ENCODE measurements at regions not wholly inside any gene's neighbourhood (a gene's known extent, or its start where the extent isn't known, plus 50 kb on each side); places are given as distances from the start of the nearest gene placed in this dataset.
A peak's percentile ranks its signal among the peaks of the same experiment; 100 is the strongest.

GRCh38 chr3:87898971-87899370, 159.8 kb downstream of the CGGBP1 start:
- Histone ChIP-seq H3K9me3 (ENCODE audit: low read depth, low read length, poor library complexity, severe bottlenecking) (no peaks in the 10 kb centered on the region), H3K27ac (ENCODE audit: low read depth, low read length, poor library complexity, severe bottlenecking) (peak overlapping the region; percentile 22), H3K27me3 (replicated peaks; ENCODE audit: insufficient read depth, low read depth, low read length, poor library complexity) (no peaks in the 10 kb centered on the region), H3K4me3 (ENCODE audit: low read depth, low read length, poor library complexity, severe bottlenecking) (no peak overlapping the region), H3K36me3 (ENCODE audit: insufficient read depth, low read length, poor library complexity, severe bottlenecking) (no peaks in the 10 kb centered on the region), H3K4me1 (ENCODE audit: insufficient read depth, low read length, poor library complexity, severe bottlenecking) (peaks cover 9% of the 10 kb centered on the region)
- intact Hi-C loops (cut with micrococcal nuclease; ENCODE audit: unreplicated experiment), result no loop called here
- DNase-seq (ENCODE audit: low spot score), result peak; percentile 27
- ChIA-PET POLR2A (ENCODE audit: low non-redundant PET) (no interaction called here), CTCF (no interaction called here)
- no TSS peak for BruUV-seq (replicated peaks)
- no peak for TF ChIP-seq CTCF (conservative IDR thresholded peaks at IDR 0.05; ENCODE audit: low read depth, low read length)
- no peak for TF ChIP-seq EZH2 (IDR thresholded peaks at IDR 0.05; ENCODE audit: borderline replicate concordance, low read depth, low read length, poor library complexity, severe bottlenecking)

- ChIA-PET CTCF (no interaction called here), POLR2A (ENCODE audit: low non-redundant PET) (no interaction called here)
- Histone ChIP-seq H3K27me3 (replicated peaks; ENCODE audit: insufficient read depth, low read depth, low read length, poor library complexity) (no peaks in the 10 kb centered on the region), H3K4me3 (ENCODE audit: low read depth, low read length, poor library complexity, severe bottlenecking) (no peak overlapping the region), H3K9me3 (ENCODE audit: low read depth, low read length, poor library complexity, severe bottlenecking) (no peaks in the 10 kb centered on the region), H3K27ac (ENCODE audit: low read depth, low read length, poor library complexity, severe bottlenecking) (no peak overlapping the region), H3K36me3 (ENCODE audit: insufficient read depth, low read length, poor library complexity, severe bottlenecking) (no peaks in the 10 kb centered on the region), H3K4me1 (ENCODE audit: insufficient read depth, low read length, poor library complexity, severe bottlenecking) (peaks cover 21% of the 10 kb centered on the region)
- DNase-seq (ENCODE audit: low spot score), result no peak
- TF ChIP-seq CTCF (conservative IDR thresholded peaks at IDR 0.05; ENCODE audit: low read depth, low read length) (no peak), EZH2 (IDR thresholded peaks at IDR 0.05; ENCODE audit: borderline replicate concordance, low read depth, low read length, poor library complexity, severe bottlenecking) (no peak)
- BruUV-seq (replicated peaks), result no TSS peak
- intact Hi-C loops (cut with micrococcal nuclease; ENCODE audit: unreplicated experiment), result no loop called here
These were observed 162.8 kb downstream of the CGGBP1 start for GRCh38 chr3:87895983-87896382.

GRCh38 chr3:87873136-87873535, 185.7 kb downstream of the CGGBP1 start:
- Histone ChIP-seq H3K36me3 (ENCODE audit: insufficient read depth, low read length, poor library complexity, severe bottlenecking) (peaks cover 6% of the 10 kb centered on the region), H3K4me1 (ENCODE audit: insufficient read depth, low read length, poor library complexity, severe bottlenecking) (no peaks in the 10 kb centered on the region), H3K9me3 (ENCODE audit: low read depth, low read length, poor library complexity, severe bottlenecking) (peaks cover 37% of the 10 kb centered on the region), H3K27ac (ENCODE audit: low read depth, low read length, poor library complexity, severe bottlenecking) (no peak overlapping the region), H3K27me3 (replicated peaks; ENCODE audit: insufficient read depth, low read depth, low read length, poor library complexity) (no peaks in the 10 kb centered on the region), H3K4me3 (ENCODE audit: low read depth, low read length, poor library complexity, severe bottlenecking) (no peak overlapping the region)
- POLR2A ChIA-PET (ENCODE audit: low non-redundant PET), result no interaction called here
- BruUV-seq (replicated peaks), result no TSS peak
- CTCF ChIA-PET, result no interaction called here
- no peak for DNase-seq (ENCODE audit: low spot score)
- intact Hi-C loops (cut with micrococcal nuclease; ENCODE audit: unreplicated experiment), result no loop called here
- TF ChIP-seq EZH2 (IDR thresholded peaks at IDR 0.05; ENCODE audit: borderline replicate concordance, low read depth, low read length, poor library complexity, severe bottlenecking), result no peak
- TF ChIP-seq CTCF (conservative IDR thresholded peaks at IDR 0.05; ENCODE audit: low read depth, low read length), result no peak
